Vagina (tissue), 2 donors: ENCODE measurements at regions not wholly inside any gene's neighbourhood (a gene's known extent, or its start where the extent isn't known, plus 50 kb on each side); places are given as distances from the start of the nearest gene placed in this dataset.

ENCODE experiments used
- CTCF ChIP-seq, 3 experiments: fragments of 450-650 bp in 2 of 3; fragments of 200-600 bp in 1 of 3; sonication (generic) in 1 of 3; IDR thresholded peaks; one replicate each; pipeline ENCODE4 v1.5.1; 2017 to 2019; ENCODE audit warnings: antibody characterized with exemption in 3 of 3, mild to moderate bottlenecking in 2 of 3, moderate library complexity in 2 of 3
- POLR2A ChIP-seq, 2 donors: fragments of 450-650 bp; IDR thresholded peaks; one replicate each; pipeline ENCODE4 v1.6.1; 2017; ENCODE audit warnings: antibody characterized with exemption in 2 of 2, mild to moderate bottlenecking in 2 of 2, moderate library complexity in 2 of 2
- POLR2AphosphoS5 ChIP-seq, 2 donors: sonication (generic); formaldehyde crosslinking; IDR thresholded peaks; one replicate each; pipeline ENCODE4 v1.9.0; 2017; ENCODE audit warnings: antibody characterized with exemption in 2 of 2, mild to moderate bottlenecking in 2 of 2, low read depth in 1 of 2; ENCODE audit not compliant: insufficient read depth in 1 of 2

GRCh38 chr1:79069828-79070227 is 63.3 kb upstream of the ADGRL4 start:
- TF ChIP-seq CTCF (IDR thresholded peaks at IDR 0.05): no peak
- TF ChIP-seq POLR2AphosphoS5 (IDR thresholded peaks at IDR 0.05; ENCODE audit: insufficient read depth in 1 of 2, low read depth in 1 of 2): no peak
- no peak for TF ChIP-seq POLR2A (IDR thresholded peaks at IDR 0.05)
